Esophagus muscularis mucosa (tissue), 4 donors: ENCODE measurements at regions not wholly inside any gene's neighbourhood (a gene's known extent, or its start where the extent isn't known, plus 50 kb on each side); places are given as distances from the start of the nearest gene placed in this dataset.

Experiments
- DNase-seq: peaks from one replicate; pipeline ENCODE4 v3.0.0-alpha.2; 2017; ENCODE audit errors: extremely low spot score
- H3K27ac ChIP-seq, 4 donors: fragments of 200-600 bp; sonication (generic); replicated peaks in 1 of 4; 1 replicate in 3 of 4; 2 replicates in 1 of 4; pipeline ENCODE4 v1.5.1; 2016 to 2019; ENCODE audit warnings: mild to moderate bottlenecking in 1 of 4
- H3K27me3 ChIP-seq, 4 donors: fragments of 200-600 bp; sonication (generic); one replicate each; pipeline versions ENCODE4 v1.5.1 to v1.6.0; 2016 to 2019
- H3K36me3 ChIP-seq, 4 donors: fragments of 200-600 bp; sonication (generic); one replicate each; pipeline ENCODE4 v1.5.1; 2016 to 2019
- H3K4me1 ChIP-seq, 4 donors: fragments of 200-600 bp; sonication (generic); one replicate each; pipeline ENCODE4 v1.5.1; 2016 to 2019
- H3K4me3 ChIP-seq, 4 donors: fragments of 200-600 bp; sonication (generic); 1 replicate in 2 of 4; 2 replicates in 2 of 4; pipeline ENCODE4 v1.5.1; 2016 to 2019; ENCODE audit warnings: mild to moderate bottlenecking in 4 of 4, moderate library complexity in 1 of 4
- H3K9me3 ChIP-seq, 4 donors: fragments of 200-600 bp; sonication (generic); 1 replicate in 3 of 4; 2 replicates in 1 of 4; pipeline ENCODE4 v1.5.1; 2016 to 2019
- EP300 ChIP-seq: sonication (generic); formaldehyde crosslinking; IDR thresholded peaks from one replicate; pipeline ENCODE4 v1.6.1; 2017; ENCODE audit warnings: antibody characterized with exemption
- POLR2A ChIP-seq: fragments of 450-650 bp; IDR thresholded peaks from one replicate; pipeline ENCODE4 v1.6.1; 2017; ENCODE audit warnings: antibody characterized with exemption, moderate library complexity, mild to moderate bottlenecking, low read depth
- POLR2AphosphoS5 ChIP-seq, 2 donors: sonication (generic); formaldehyde crosslinking; IDR thresholded peaks; one replicate each; pipeline ENCODE4 v1.6.1; 2017; ENCODE audit warnings: antibody characterized with exemption in 2 of 2
- intact Hi-C: fragments of 100-400 bp; cut with DNase I; formaldehyde crosslinking; loops from one replicate; pipeline ENCODE4 v1.15.1; 2023
- small RNA-seq, 3 donors: library from RNA; depleted of rRNA; stranded (forward); fragments of <200 nt; gene quantifications; one replicate each; pipeline ENCODE3, GENCODE V24; 2016
- TF ChIP-seq, protein P1 (sequence below), 3 experiments: fragments of 200-600 bp in 2 of 3; fragments of 450-650 bp in 1 of 3; sonication (generic) in 2 of 3; IDR thresholded peaks; one replicate each; pipeline ENCODE4 v1.5.1; 2017 to 2019; ENCODE audit warnings: antibody characterized with exemption in 3 of 3, mild to moderate bottlenecking in 2 of 3, moderate library complexity in 1 of 3

DNA sequence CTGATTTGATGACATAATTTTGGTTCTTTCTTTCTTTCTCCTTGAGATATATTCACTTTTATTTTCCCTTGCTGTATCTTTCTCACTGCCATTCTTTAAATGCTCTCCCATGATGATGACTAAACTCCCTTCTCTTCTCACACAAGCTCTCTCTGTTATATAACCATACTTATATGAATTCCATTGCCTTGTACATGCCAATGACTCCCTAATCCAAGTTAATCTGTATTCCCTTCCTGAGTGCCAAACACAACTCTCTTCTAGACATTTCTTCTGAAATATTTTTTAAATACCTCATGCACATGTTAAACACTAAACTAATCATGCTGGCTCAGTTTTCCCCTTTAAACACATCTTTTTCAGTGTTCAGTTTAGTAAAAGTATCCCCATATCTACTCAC lies 62.2 kb upstream of the ST8SIA4 start:
- intact Hi-C loops: no loop called here
- DNase-seq: no peak
- TF ChIP-seq POLR2A: no peak
- no peak for TF ChIP-seq POLR2AphosphoS5 (IDR thresholded peaks at IDR 0.05)
- TF ChIP-seq, protein P1, sequence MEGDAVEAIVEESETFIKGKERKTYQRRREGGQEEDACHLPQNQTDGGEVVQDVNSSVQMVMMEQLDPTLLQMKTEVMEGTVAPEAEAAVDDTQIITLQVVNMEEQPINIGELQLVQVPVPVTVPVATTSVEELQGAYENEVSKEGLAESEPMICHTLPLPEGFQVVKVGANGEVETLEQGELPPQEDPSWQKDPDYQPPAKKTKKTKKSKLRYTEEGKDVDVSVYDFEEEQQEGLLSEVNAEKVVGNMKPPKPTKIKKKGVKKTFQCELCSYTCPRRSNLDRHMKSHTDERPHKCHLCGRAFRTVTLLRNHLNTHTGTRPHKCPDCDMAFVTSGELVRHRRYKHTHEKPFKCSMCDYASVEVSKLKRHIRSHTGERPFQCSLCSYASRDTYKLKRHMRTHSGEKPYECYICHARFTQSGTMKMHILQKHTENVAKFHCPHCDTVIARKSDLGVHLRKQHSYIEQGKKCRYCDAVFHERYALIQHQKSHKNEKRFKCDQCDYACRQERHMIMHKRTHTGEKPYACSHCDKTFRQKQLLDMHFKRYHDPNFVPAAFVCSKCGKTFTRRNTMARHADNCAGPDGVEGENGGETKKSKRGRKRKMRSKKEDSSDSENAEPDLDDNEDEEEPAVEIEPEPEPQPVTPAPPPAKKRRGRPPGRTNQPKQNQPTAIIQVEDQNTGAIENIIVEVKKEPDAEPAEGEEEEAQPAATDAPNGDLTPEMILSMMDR (IDR thresholded peaks at IDR 0.05): no peak
- TF ChIP-seq EP300: no peak
- Histone ChIP-seq H3K27ac (no peak overlapping the region), H3K4me1 (no peaks in the 10 kb centered on the region), H3K4me3 (no peak overlapping the region), H3K27me3 (no peaks in the 10 kb centered on the region), H3K36me3 (no peaks in the 10 kb centered on the region), H3K9me3 (no peaks in the 10 kb centered on the region)

Small RNA genes lying in the stretch of these regions (small RNA-seq; reads per million reads assigned to genes)
- 0 reads per million in 3 donors for gene RN7SL802P
- 0 reads per million in 3 donors for gene RNA5SP188
